ENCODE measurements at regions not wholly inside any gene's neighbourhood (a gene's known extent, or its start where the extent isn't known, plus 50 kb on each side); places are given as distances from the start of the nearest gene placed in this dataset.

GRCh38 chr1:116306102-116306501 is 66.9 kb upstream of the ATP1A1 start:
- ATAC-seq (replicated peaks in 1 of 4) (no peak), DNase-seq (no peak)
- H3K27ac Mint-ChIP-seq, result no peak overlapping the region
- peaks cover 0 to 2% (median 0%) of the 10 kb centered on the region in 3 donors for H3K9me3 Mint-ChIP-seq
- Histone ChIP-seq H3K36me3 (ENCODE audit: control insufficient read depth in 2 of 2, extremely low read depth in 1 of 2, insufficient read depth in 1 of 2, low read length in 1 of 2) (no peaks in the 10 kb centered on the region), H3K4me1 (ENCODE audit: control insufficient read depth in 1 of 2, extremely low read depth in 1 of 2, insufficient read depth in 2 of 2, low read length in 2 of 2) (no peaks in the 10 kb centered on the region), H3K9me3 (no peaks in the 10 kb centered on the region), H3K27ac (ENCODE audit: low read length) (no peak overlapping the region), H3K27me3 (replicated peaks in 1 of 2; ENCODE audit: control insufficient read depth in 2 of 2, extremely low read depth in 1 of 2, insufficient read depth in 2 of 2, low read length in 1 of 2) (no peaks in the 10 kb centered on the region), H3K4me3 (ENCODE audit: control insufficient read depth in 1 of 2, extremely low read depth in 1 of 2, low read length in 1 of 2) (no peak overlapping the region)
- CTCF ChIA-PET, result no interaction called here
- H3K4me1 Mint-ChIP-seq, result peaks cover 16 to 24% (median 17%) of the 10 kb centered on the region in 3 donors
- H3K36me3 Mint-ChIP-seq, result no peaks in the 10 kb centered on the region
- WGBS (ENCODE audit: insufficient coverage), result 100% methylated on average over 1 of the region's 2 CpGs
- POLR2A ChIA-PET, result interaction anchor here in 1 of 2 donors (0.7 kb wide), 1 partner anchor 46 kb away, joined by 3 read pairs; no protein-coding TSS in a partner anchor
- no peaks in the 10 kb centered on the region for H3K27me3 Mint-ChIP-seq
- no peak overlapping the region for H3K4me3 Mint-ChIP-seq

- H3K9me3 ChIP-seq, result no peaks in the 10 kb centered on the region
- no peak for ATAC-seq (replicated peaks in 1 of 4)
- Mint-ChIP-seq H3K27ac (no peak overlapping the region), H3K27me3 (no peaks in the 10 kb centered on the region), H3K4me3 (no peak overlapping the region), H3K4me1 (peaks cover 16 to 26% (median 18%) of the 10 kb centered on the region in 3 donors), H3K36me3 (no peaks in the 10 kb centered on the region), H3K9me3 (peaks cover 0 to 2% (median 0%) of the 10 kb centered on the region in 3 donors)
- H3K36me3 ChIP-seq (ENCODE audit: control insufficient read depth in 2 of 2, extremely low read depth in 1 of 2, insufficient read depth in 1 of 2, low read length in 1 of 2), result no peaks in the 10 kb centered on the region
- H3K4me3 ChIP-seq (ENCODE audit: control insufficient read depth in 1 of 2, extremely low read depth in 1 of 2, low read length in 1 of 2), result no peak overlapping the region
- WGBS (ENCODE audit: insufficient coverage), result 88% methylated on average over 4 of the region's 5 CpGs
- ChIA-PET CTCF (no interaction called here), POLR2A (no interaction called here)
- no peak overlapping the region for H3K27ac ChIP-seq (ENCODE audit: low read length)
- H3K4me1 ChIP-seq (ENCODE audit: control insufficient read depth in 1 of 2, extremely low read depth in 1 of 2, insufficient read depth in 2 of 2, low read length in 2 of 2), result no peaks in the 10 kb centered on the region
- DNase-seq, result no peak
- no peaks in the 10 kb centered on the region for H3K27me3 ChIP-seq (replicated peaks in 1 of 2; ENCODE audit: control insufficient read depth in 2 of 2, extremely low read depth in 1 of 2, insufficient read depth in 2 of 2, low read length in 1 of 2)
These were observed 66.1 kb upstream of the ATP1A1 start for GRCh38 chr1:116306840-116307442.

- no peak overlapping the region for H3K4me3 ChIP-seq (ENCODE audit: control insufficient read depth in 1 of 2, extremely low read depth in 1 of 2, low read length in 1 of 2)
These were observed 64.8 kb upstream of the ATP1A1 start for GRCh38 chr1:116308276-116308675.

GRCh38 chr1:116309090-116309870 is 63.8 kb upstream of the ATP1A1 start:
- ATAC-seq (replicated peaks in 1 of 4) (no peak), DNase-seq (no peak)
- Mint-ChIP-seq H3K36me3 (no peaks in the 10 kb centered on the region), H3K27ac (no peak overlapping the region), H3K9me3 (peaks cover 0 to 2% (median 0%) of the 10 kb centered on the region in 3 donors), H3K4me1 (peaks cover 23 to 41% (median 25%) of the 10 kb centered on the region in 3 donors), H3K4me3 (no peak overlapping the region), H3K27me3 (no peaks in the 10 kb centered on the region)
- Histone ChIP-seq H3K4me3 (ENCODE audit: control insufficient read depth in 1 of 2, extremely low read depth in 1 of 2, low read length in 1 of 2) (no peak overlapping the region), H3K27me3 (replicated peaks in 1 of 2; ENCODE audit: control insufficient read depth in 2 of 2, extremely low read depth in 1 of 2, insufficient read depth in 2 of 2, low read length in 1 of 2) (no peaks in the 10 kb centered on the region), H3K36me3 (ENCODE audit: control insufficient read depth in 2 of 2, extremely low read depth in 1 of 2, insufficient read depth in 1 of 2, low read length in 1 of 2) (no peaks in the 10 kb centered on the region), H3K4me1 (ENCODE audit: control insufficient read depth in 1 of 2, extremely low read depth in 1 of 2, insufficient read depth in 2 of 2, low read length in 2 of 2) (peaks cover 0 to 4% of the 10 kb centered on the region in 2 experiments), H3K27ac (ENCODE audit: low read length) (no peak overlapping the region), H3K9me3 (no peaks in the 10 kb centered on the region)
- WGBS (ENCODE audit: insufficient coverage), result 89% methylated on average over 3 of the region's 7 CpGs
- ChIA-PET CTCF (no interaction called here), POLR2A (no interaction called here)

More at GRCh38 chr1:116308276-116308675, 64.8 kb upstream of the ATP1A1 start:
- no peak overlapping the region for H3K4me3 Mint-ChIP-seq
- peaks cover 0 to 2% (median 0%) of the 10 kb centered on the region in 3 donors for H3K9me3 Mint-ChIP-seq
- no peaks in the 10 kb centered on the region for H3K36me3 Mint-ChIP-seq
- CTCF ChIA-PET, result no interaction called here
- no peak overlapping the region for H3K27ac Mint-ChIP-seq
- DNase-seq (no peak), ATAC-seq (replicated peaks in 1 of 4) (no peak)
- peaks cover 23 to 40% (median 23%) of the 10 kb centered on the region in 3 donors for H3K4me1 Mint-ChIP-seq
- no peaks in the 10 kb centered on the region for H3K27me3 Mint-ChIP-seq
- Histone ChIP-seq H3K27me3 (replicated peaks in 1 of 2; ENCODE audit: control insufficient read depth in 2 of 2, extremely low read depth in 1 of 2, insufficient read depth in 2 of 2, low read length in 1 of 2) (no peaks in the 10 kb centered on the region), H3K9me3 (no peaks in the 10 kb centered on the region), H3K27ac (ENCODE audit: low read length) (no peak overlapping the region), H3K4me1 (ENCODE audit: control insufficient read depth in 1 of 2, extremely low read depth in 1 of 2, insufficient read depth in 2 of 2, low read length in 2 of 2) (peaks cover 0 to 4% of the 10 kb centered on the region in 2 experiments), H3K36me3 (ENCODE audit: control insufficient read depth in 2 of 2, extremely low read depth in 1 of 2, insufficient read depth in 1 of 2, low read length in 1 of 2) (no peaks in the 10 kb centered on the region)
- POLR2A ChIA-PET, result no interaction called here

GRCh38 chr1:116310180-116310579 is 62.9 kb upstream of the ATP1A1 start:
- H3K4me1 Mint-ChIP-seq, result peaks cover 23 to 41% (median 25%) of the 10 kb centered on the region in 3 donors
- H3K27ac ChIP-seq (ENCODE audit: low read length), result no peak overlapping the region
- H3K9me3 ChIP-seq, result no peaks in the 10 kb centered on the region
- WGBS (ENCODE audit: insufficient coverage), result 84% methylated on average over 4 of the region's 4 CpGs
- peaks cover 0 to 4% of the 10 kb centered on the region in 2 experiments for H3K4me1 ChIP-seq (ENCODE audit: control insufficient read depth in 1 of 2, extremely low read depth in 1 of 2, insufficient read depth in 2 of 2, low read length in 2 of 2)
- H3K36me3 Mint-ChIP-seq, result no peaks in the 10 kb centered on the region
- H3K36me3 ChIP-seq (ENCODE audit: control insufficient read depth in 2 of 2, extremely low read depth in 1 of 2, insufficient read depth in 1 of 2, low read length in 1 of 2), result no peaks in the 10 kb centered on the region
- no peak overlapping the region for H3K4me3 ChIP-seq (ENCODE audit: control insufficient read depth in 1 of 2, extremely low read depth in 1 of 2, low read length in 1 of 2)
- H3K4me3 Mint-ChIP-seq, result no peak overlapping the region
- no peaks in the 10 kb centered on the region for H3K9me3 Mint-ChIP-seq
- ChIA-PET CTCF (no interaction called here), POLR2A (no interaction called here)
- no peaks in the 10 kb centered on the region for H3K27me3 ChIP-seq (replicated peaks in 1 of 2; ENCODE audit: control insufficient read depth in 2 of 2, extremely low read depth in 1 of 2, insufficient read depth in 2 of 2, low read length in 1 of 2)
- no peak for ATAC-seq (replicated peaks in 1 of 4)
- H3K27me3 Mint-ChIP-seq, result no peaks in the 10 kb centered on the region
- no peak overlapping the region for H3K27ac Mint-ChIP-seq
- DNase-seq, result no peak

- no peaks in the 10 kb centered on the region for H3K9me3 ChIP-seq
- ChIA-PET CTCF (no interaction called here), POLR2A (interaction anchor here in 1 of 2 donors (0.6 kb wide), 1 partner anchor 177 kb away, joined by 4 read pairs; no protein-coding TSS in a partner anchor)
- H3K36me3 ChIP-seq (ENCODE audit: control insufficient read depth in 2 of 2, extremely low read depth in 1 of 2, insufficient read depth in 1 of 2, low read length in 1 of 2), result no peaks in the 10 kb centered on the region
- H3K27ac ChIP-seq (ENCODE audit: low read length), result no peak overlapping the region
- H3K36me3 Mint-ChIP-seq, result no peaks in the 10 kb centered on the region
- H3K4me3 Mint-ChIP-seq, result no peak overlapping the region
- no peak overlapping the region for H3K4me3 ChIP-seq (ENCODE audit: control insufficient read depth in 1 of 2, extremely low read depth in 1 of 2, low read length in 1 of 2)
- peaks cover 25 to 47% (median 27%) of the 10 kb centered on the region in 3 donors for H3K4me1 Mint-ChIP-seq
- peaks cover 0 to 4% of the 10 kb centered on the region in 2 experiments for H3K4me1 ChIP-seq (ENCODE audit: control insufficient read depth in 1 of 2, extremely low read depth in 1 of 2, insufficient read depth in 2 of 2, low read length in 2 of 2)
- H3K27me3 Mint-ChIP-seq, result no peaks in the 10 kb centered on the region
- ATAC-seq (replicated peaks in 1 of 4) (no peak), DNase-seq (no peak)
- H3K9me3 Mint-ChIP-seq, result no peaks in the 10 kb centered on the region
- no peaks in the 10 kb centered on the region for H3K27me3 ChIP-seq (replicated peaks in 1 of 2; ENCODE audit: control insufficient read depth in 2 of 2, extremely low read depth in 1 of 2, insufficient read depth in 2 of 2, low read length in 1 of 2)
- no peak overlapping the region for H3K27ac Mint-ChIP-seq
- WGBS (ENCODE audit: insufficient coverage), result 88% methylated on average over 3 of the region's 9 CpGs
These were observed 61.9 kb upstream of the ATP1A1 start for GRCh38 chr1:116311193-116311592.
